ENCODE measurements at regions not wholly inside any gene's neighbourhood (a gene's known extent, or its start where the extent isn't known, plus 50 kb on each side); places are given as distances from the start of the nearest gene placed in this dataset.

GRCh38 chr9:105143136-105143430 lies 101.4 kb upstream of the SLC44A1 start:
- in situ Hi-C loops (cut with MboI; ENCODE audit: low sequenced_read_pairs): no loop called here

- in situ Hi-C loops (cut with MboI; ENCODE audit: low sequenced_read_pairs): no loop called here
Observed at GRCh38 chr9:105144076-105144475, 100.4 kb upstream of the SLC44A1 start.

DNA sequence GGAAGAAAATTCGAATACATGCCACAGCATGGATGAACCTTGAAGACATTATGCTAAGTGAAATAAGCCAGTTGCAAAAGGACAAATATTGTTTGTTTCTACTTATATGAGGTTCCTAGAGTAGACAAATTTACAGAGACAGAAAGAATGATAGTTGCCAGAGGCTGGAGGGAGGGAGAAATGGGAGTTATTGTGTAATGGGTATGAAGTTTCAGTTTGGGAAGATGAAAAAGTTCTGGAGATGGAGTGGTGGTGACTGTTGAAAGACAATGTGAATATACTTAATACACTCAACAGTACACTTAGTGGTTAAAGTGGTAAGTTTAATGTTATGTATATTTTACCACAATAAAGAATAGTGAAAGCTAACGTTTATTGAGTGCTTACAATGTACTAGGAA lies 99.6 kb upstream of the SLC44A1 start:
- in situ Hi-C loops (cut with MboI; ENCODE audit: low sequenced_read_pairs): no loop called here

GRCh38 chr9:105146677-105147076 lies 97.8 kb upstream of the SLC44A1 start:
- in situ Hi-C loops (cut with MboI; ENCODE audit: low sequenced_read_pairs): no loop called here

DNA sequence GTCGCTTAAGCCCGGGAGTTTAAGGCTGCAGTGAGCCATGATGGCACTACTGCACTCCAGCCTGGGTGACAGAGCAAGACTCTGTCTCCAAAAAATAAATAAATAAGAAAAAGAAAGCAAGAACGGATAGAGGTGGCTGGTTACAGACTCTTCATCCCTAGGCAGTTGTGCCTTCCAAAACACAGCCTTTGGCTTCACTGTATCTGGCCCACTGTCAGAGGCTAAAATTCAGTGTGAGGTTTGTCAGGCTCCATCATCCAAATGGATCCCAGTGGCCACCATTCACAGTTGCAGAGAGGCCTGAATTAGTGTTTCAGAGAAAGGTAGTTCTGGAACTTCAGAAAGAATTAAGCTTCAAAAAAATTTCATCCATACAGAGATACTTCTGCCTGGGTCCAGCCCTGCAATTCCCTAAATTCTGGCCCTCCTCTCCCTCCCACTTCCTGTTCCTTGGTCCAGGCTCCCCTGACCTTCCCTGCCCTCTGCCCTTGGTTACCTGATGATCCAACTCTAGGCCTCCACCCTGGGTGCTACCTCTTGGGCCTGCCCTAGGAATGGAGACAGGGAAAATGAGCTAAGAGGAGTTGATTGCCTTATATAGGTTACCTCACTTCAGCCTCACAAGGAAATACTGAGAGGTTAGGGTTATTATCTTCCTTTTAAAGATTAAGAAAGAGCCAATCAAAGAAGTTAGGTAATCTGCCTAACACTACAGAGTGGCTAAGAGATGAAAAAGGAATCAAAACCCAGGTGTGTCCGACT lies 97.2 kb upstream of the SLC44A1 start:
- in situ Hi-C loops (cut with MboI; ENCODE audit: low sequenced_read_pairs): no loop called here

- in situ Hi-C loops (cut with MboI; ENCODE audit: low sequenced_read_pairs): no loop called here
Observed at GRCh38 chr9:105148328-105149006, 96.0 kb upstream of the SLC44A1 start.

DNA sequence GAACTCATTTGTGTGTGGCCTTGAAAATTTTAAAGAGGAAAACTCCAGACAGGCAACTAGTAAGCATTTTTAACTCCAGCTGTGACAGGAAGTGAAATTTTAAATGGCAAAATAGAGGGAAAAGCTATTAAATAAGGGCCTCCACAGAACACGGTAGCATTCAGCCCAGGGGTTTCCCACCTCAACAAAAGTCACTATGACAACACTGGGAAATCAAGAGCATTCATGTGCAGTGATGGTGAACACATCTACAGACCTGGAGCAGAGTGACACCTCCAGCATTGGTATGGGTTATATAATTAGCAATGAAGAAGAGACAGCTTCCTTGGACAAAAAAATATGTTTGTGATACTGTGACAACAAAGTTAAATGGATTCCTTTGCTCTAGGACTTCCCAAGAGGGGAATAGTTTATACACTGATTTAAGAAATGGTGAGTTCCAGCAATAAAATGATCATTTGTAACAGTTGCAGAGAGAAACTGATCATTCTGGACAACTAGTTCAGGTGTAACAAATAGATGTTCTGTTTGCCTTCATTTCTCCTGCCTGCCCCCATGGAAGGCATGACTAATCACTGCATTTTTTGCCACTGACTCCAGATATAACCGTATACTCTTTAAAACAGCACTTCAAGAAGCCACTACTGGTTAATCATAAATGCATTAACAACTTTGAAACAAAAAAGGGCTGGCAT lies 93.3 kb upstream of the SLC44A1 start:
- in situ Hi-C loops (cut with MboI; ENCODE audit: low sequenced_read_pairs): loop anchor here (10.0 to 25.0 kb wide), 4 partner anchors 226 to 561 kb away; partner anchors contain the start of gene ABCA1

DNA sequence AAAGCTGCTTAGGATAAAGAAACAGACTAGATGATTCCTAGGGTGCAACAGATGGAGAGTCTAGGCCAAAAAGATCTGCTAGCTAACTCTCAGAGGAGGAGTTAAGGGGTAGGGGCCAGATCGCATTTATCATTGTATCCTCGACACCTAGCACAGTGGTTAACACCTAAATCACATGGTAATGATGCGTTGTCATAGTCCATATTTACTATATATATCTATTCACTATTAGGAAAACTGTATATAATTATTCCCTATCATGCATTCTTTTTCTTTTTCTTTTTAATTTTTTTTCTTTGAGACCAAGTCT lies 92.8 kb upstream of the SLC44A1 start:
- in situ Hi-C loops (cut with MboI; ENCODE audit: low sequenced_read_pairs): loop anchor here (10.0 to 25.0 kb wide), 4 partner anchors 227 to 561 kb away; partner anchors contain the start of gene ABCA1

DNA sequence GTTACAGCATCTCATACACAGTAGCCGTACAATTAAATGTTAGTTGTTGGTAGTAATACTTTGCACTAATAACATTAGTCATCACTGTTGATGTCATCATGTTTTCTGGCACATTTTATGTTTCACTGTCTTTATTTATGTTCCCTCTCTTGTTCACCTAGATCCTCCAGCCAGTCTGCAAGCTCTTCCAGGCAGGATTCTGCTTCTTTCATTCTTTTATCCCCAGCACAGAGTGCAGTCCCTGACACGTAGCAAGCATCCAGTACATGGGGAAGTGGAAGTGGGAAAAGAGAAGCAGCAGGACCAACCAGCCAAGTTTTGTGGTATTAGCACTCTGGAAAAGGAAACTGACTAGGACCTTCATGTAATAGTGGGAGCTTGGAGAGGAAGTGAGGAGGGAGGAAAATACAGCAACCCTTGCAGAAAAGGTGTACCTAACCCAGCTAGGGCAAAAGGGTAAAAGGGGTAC lies 89.7 kb upstream of the SLC44A1 start:
- in situ Hi-C loops (cut with MboI; ENCODE audit: low sequenced_read_pairs): loop anchor here (5.0 to 25.0 kb wide), 5 partner anchors 230 to 558 kb away; partner anchors contain the start of gene ABCA1

- in situ Hi-C loops (cut with MboI; ENCODE audit: low sequenced_read_pairs): loop anchor here (5.0 to 25.0 kb wide), 5 partner anchors 232 to 555 kb away; partner anchors contain the start of gene ABCA1
Observed at GRCh38 chr9:105157171-105157583, 87.3 kb upstream of the SLC44A1 start.

DNA sequence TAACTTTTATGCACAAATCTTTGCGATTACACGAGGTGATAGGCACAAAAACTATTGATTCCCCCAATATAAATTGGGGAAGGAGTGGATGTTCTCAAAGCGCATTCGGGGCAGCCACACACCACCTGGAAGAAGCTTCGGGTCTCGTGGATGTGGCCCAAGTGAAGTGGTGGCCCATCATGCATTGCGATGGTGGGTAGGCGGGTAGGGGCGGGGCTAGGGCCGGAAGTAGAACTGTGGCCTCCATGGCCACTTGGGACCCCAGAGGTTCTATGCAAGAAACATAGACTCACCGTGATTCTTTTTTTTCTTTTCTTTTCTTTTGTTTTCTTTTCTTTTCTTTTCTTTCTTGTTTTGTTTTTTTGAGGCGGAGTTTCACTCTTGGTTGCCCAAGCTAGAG lies 86.4 kb upstream of the SLC44A1 start:
- in situ Hi-C loops (cut with MboI; ENCODE audit: low sequenced_read_pairs): loop anchor here (5.0 to 25.0 kb wide), 5 partner anchors 233 to 554 kb away; partner anchors contain the start of gene ABCA1

- in situ Hi-C loops (cut with MboI; ENCODE audit: low sequenced_read_pairs): loop anchor here (5.0 to 25.0 kb wide), 5 partner anchors 234 to 553 kb away; partner anchors contain the start of gene ABCA1
Observed at GRCh38 chr9:105158898-105159297, 85.6 kb upstream of the SLC44A1 start.

DNA sequence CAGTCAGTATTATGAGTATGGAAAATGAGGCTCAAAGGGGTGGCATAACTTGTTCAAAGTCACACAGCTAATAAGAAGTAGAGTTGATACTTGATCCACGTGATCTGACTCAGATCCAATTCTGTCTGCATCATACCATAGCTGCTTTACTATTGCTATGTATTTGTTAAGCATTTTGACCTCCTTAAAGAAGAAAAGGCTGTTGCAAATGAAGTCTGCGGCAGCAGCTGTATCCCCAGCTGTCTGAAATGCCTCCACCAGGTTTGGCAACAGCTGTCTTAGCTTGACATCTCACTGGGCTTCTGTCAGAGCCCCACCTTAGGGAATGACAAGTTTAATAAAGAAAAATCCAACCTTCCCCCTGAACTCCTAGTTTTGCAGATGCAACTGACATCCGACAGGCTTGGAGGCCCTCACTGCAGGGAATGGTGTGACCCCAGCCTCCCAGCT lies 75.6 kb upstream of the SLC44A1 start:
- in situ Hi-C loops (cut with MboI; ENCODE audit: low sequenced_read_pairs): loop anchor here (25.0 kb wide), 1 partner anchor 543 kb away; no protein-coding TSS in a partner anchor

- in situ Hi-C loops (cut with MboI; ENCODE audit: low sequenced_read_pairs): loop anchor here (25.0 kb wide), 1 partner anchor 541 kb away; no protein-coding TSS in a partner anchor
Observed at GRCh38 chr9:105171076-105171475, 73.4 kb upstream of the SLC44A1 start.

GRCh38 chr9:105171589-105171988 lies 72.9 kb upstream of the SLC44A1 start:
- in situ Hi-C loops (cut with MboI; ENCODE audit: low sequenced_read_pairs): loop anchor here (25.0 kb wide), 1 partner anchor 541 kb away; no protein-coding TSS in a partner anchor

DNA sequence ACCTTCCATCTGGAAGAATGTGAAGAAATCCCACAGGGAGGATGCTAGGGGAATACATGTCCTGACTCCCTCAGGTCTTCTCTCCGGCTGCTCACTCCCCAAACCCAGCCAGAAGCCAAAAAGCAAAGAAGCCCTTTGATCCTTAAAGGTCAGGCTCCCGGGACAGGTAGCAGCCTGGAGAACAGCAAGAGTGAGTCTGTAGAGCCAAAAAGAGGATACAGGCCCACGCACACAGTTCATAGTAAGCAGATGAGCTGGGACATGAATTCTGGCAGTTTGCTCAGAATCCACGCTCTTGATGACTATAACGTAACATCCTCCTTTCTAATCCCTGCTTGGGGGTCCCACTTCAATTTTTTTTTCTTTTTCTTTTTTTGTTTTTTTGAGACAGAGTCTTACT lies 72.0 kb upstream of the SLC44A1 start:
- in situ Hi-C loops (cut with MboI; ENCODE audit: low sequenced_read_pairs): loop anchor here (25.0 kb wide), 1 partner anchor 540 kb away; no protein-coding TSS in a partner anchor

DNA sequence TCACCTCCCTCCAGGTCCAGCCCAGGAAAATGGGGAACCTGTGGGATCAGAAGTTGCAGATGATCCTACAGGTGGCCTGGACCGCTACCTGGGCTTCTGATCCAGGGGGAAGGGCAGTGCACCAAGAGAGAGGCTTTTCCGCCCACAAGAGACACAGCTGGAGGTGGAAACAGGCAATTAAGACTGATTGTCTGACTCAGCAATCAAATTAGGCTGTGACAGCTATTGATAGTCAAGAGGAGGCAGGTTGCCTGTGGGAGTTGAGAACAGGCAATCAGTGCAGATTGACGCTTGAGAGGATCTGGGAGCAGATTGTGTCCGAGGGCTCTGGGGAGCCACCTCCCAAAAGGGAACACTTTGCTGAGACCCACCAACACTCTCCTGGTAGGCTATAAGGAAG lies 71.1 kb upstream of the SLC44A1 start:
- in situ Hi-C loops (cut with MboI; ENCODE audit: low sequenced_read_pairs): loop anchor here (25.0 kb wide), 1 partner anchor 539 kb away; no protein-coding TSS in a partner anchor

DNA sequence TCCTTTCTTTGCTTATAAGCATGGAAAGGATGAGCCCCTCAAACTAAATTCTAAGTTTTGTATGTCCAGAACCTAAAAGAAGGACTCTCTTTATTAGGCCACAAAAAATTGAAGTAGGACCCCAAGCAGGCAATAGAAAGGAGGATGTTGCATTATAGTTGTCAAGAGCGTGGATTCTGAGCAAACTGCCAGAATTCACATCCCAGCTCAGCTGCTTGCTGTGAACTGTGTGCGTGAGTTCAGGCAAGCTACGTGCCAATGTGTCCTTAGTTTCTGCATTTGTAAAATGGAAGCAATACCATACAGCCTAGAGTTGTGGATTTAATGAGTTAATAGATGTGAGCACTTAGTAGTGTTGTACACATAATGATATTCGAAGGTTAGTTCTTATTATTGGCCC lies 70.6 kb upstream of the SLC44A1 start:
- in situ Hi-C loops (cut with MboI; ENCODE audit: low sequenced_read_pairs): loop anchor here (25.0 kb wide), 1 partner anchor 538 kb away; no protein-coding TSS in a partner anchor

DNA sequence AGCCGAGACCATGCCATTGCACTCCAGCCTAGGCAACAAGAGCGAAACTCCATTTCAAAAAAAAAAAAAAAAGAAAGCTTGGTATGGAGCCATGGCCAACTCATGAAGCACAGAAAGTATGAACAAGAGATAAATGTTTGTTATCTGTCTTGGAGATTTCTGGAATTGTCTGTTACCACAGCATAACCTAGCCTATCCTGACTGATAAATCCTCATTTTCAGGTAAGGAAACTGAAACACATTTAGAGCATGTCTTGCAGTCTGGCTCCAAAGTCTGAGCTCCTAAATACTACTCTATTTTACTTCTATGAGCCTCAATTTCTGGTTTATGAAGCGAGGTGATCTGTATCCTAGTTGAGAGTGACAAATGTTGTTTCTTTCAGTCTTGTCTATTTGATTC lies 68.3 kb upstream of the SLC44A1 start:
- in situ Hi-C loops (cut with MboI; ENCODE audit: low sequenced_read_pairs): no loop called here

DNA sequence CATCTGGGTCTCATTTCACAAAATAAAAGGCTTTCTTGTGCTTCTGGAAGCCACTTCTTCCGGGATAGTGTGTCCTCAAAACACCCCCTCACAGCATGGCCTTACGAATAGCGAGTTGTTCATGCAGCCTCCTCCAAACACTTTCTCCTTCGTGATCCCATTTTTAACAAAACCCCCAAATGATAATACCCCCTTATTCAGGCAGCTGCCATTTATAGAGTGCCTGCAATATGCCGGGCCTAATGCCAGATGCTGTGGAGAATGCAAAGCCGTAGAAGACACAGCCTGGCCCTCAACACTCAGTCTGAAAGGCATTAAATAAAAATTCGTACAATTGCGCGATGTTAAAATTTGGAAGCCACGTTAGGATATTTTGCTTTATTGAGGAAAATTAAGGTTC lies 66.4 kb upstream of the SLC44A1 start:
- in situ Hi-C loops (cut with MboI; ENCODE audit: low sequenced_read_pairs): no loop called here

GRCh38 chr9:105187781-105188180 lies 56.7 kb upstream of the SLC44A1 start:
- in situ Hi-C loops (cut with MboI; ENCODE audit: low sequenced_read_pairs): no loop called here

Measured in HL-60/S4 (cell line).